Kidney (tissue), 13 donors: ENCODE measurements at regions not wholly inside any gene's neighbourhood (a gene's known extent, or its start where the extent isn't known, plus 50 kb on each side); places are given as distances from the start of the nearest gene placed in this dataset.

Experiments used
- DNase-seq, 5 donors: peaks; one replicate each; pipeline ENCODE4 v3.0.0-alpha.2; 2013 to 2020
- FAIRE-seq: peaks from 2 replicates; lab custom pipeline; 2012; peaks lifted over from hg19 to GRCh38; lab: Jason Lieb, UNC
- H3K27ac ChIP-seq, 2 donors: one replicate each; pipeline ENCODE4 v1.7.0; 2013; ENCODE audit warnings: low read depth in 2 of 2, low read length in 2 of 2, inconsistent platforms in 1 of 2
- H3K27me3 ChIP-seq: one replicate; pipeline ENCODE4 v1.7.1; 2013; ENCODE audit warnings: low read length, inconsistent platforms; ENCODE audit not compliant: control insufficient read depth, insufficient read depth
- H3K36me3 ChIP-seq, 3 donors: one replicate each; pipeline versions ENCODE4 v1.7.0 to v1.7.1; 2013; ENCODE audit warnings: low read length in 3 of 3, control low read depth in 1 of 3, inconsistent platforms in 1 of 3; ENCODE audit not compliant: insufficient read depth in 3 of 3, control insufficient read depth in 2 of 3
- H3K4me1 ChIP-seq, 3 donors: one replicate each; pipeline versions ENCODE4 v1.7.0 to v1.7.1; 2013; ENCODE audit warnings: low read length in 3 of 3, inconsistent platforms in 1 of 3, low read depth in 1 of 3; ENCODE audit not compliant: control insufficient read depth in 2 of 3, insufficient read depth in 2 of 3
- H3K4me3 ChIP-seq, 3 donors: one replicate each; pipeline versions ENCODE4 v1.7.0 to v1.8.1; 2013; ENCODE audit warnings: low read length in 3 of 3, control low read depth in 1 of 3, inconsistent platforms in 1 of 3
- H3K9ac ChIP-seq, 3 donors: one replicate each; pipeline versions ENCODE4 v1.7.0 to v1.7.1; 2013; ENCODE audit warnings: low read length in 3 of 3, control low read depth in 1 of 3, inconsistent platforms in 1 of 3
- H3K9me3 ChIP-seq, 3 donors: one replicate each; pipeline versions ENCODE4 v1.7.0 to v1.7.1; 2013; ENCODE audit warnings: low read length in 3 of 3, control low read depth in 1 of 3, inconsistent platforms in 1 of 3; ENCODE audit not compliant: control insufficient read depth in 2 of 3, insufficient read depth in 1 of 3
- intact Hi-C: fragments of 100-400 bp; cut with DNase I; formaldehyde crosslinking; loops from one replicate; pipeline ENCODE4 v1.11.1; 2022
- TF ChIP-seq, protein P1 (sequence below): IDR thresholded peaks from 3 replicates; pipeline ENCODE4 v1.5.1; 2012; ENCODE audit warnings: mild to moderate bottlenecking, moderate library complexity, borderline replicate concordance; ENCODE audit not compliant: insufficient read depth; ENCODE audit errors: extremely low read depth
- donor health status: control.
- donor health status: control.
- donor health status: control.
- donor health status: control.
- donor health status: control.
- donor health status: DM: yes; HTN: yes; CAD: no.
- donor health status: Normal renal cell carcinoma (clear cell type).

- DNase-seq (no peak), FAIRE-seq (no peak)
- intact Hi-C loops, result no loop called here
- Histone ChIP-seq H3K9ac (no peak overlapping the region), H3K36me3 (no peaks in the 10 kb centered on the region), H3K9me3 (no peaks in the 10 kb centered on the region), H3K4me3 (no peak overlapping the region), H3K27me3 (no peaks in the 10 kb centered on the region), H3K27ac (no peak overlapping the region), H3K4me1 (no peaks in the 10 kb centered on the region)
- TF ChIP-seq, protein P1, sequence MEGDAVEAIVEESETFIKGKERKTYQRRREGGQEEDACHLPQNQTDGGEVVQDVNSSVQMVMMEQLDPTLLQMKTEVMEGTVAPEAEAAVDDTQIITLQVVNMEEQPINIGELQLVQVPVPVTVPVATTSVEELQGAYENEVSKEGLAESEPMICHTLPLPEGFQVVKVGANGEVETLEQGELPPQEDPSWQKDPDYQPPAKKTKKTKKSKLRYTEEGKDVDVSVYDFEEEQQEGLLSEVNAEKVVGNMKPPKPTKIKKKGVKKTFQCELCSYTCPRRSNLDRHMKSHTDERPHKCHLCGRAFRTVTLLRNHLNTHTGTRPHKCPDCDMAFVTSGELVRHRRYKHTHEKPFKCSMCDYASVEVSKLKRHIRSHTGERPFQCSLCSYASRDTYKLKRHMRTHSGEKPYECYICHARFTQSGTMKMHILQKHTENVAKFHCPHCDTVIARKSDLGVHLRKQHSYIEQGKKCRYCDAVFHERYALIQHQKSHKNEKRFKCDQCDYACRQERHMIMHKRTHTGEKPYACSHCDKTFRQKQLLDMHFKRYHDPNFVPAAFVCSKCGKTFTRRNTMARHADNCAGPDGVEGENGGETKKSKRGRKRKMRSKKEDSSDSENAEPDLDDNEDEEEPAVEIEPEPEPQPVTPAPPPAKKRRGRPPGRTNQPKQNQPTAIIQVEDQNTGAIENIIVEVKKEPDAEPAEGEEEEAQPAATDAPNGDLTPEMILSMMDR, result no peak
Measured at GRCh38 chr16:64136314-64136713, 985.5 kb downstream of the CDH11 start.

DNA sequence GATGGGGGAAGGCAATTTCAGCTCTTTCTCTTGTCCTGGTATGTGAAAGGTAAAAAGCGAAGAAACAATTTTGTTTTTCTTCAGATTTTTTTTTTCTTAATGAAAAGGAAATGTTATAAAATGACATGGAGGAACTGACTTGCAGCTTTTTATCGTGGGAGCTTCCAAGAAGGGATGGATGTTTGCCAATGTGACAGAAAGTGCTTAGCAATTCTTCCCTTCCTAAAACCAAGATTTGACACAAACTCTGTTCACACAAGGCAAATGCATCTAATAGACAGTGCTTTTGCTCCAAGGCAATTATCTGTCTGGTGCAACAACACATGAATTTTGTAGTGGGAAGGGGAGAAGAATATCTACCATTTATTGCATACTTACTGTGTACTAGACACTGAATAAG, 988.5 kb downstream of the CDH11 start:
- H3K9ac ChIP-seq, result no peak overlapping the region
- peak in 1 of 5 donors; percentile 19 for DNase-seq
- intact Hi-C loops, result no loop called here
- no peak overlapping the region for H3K4me3 ChIP-seq
- no peak for FAIRE-seq
- H3K27ac ChIP-seq, result no peak overlapping the region
- TF ChIP-seq, protein P1, result no peak
- no peaks in the 10 kb centered on the region for H3K9me3 ChIP-seq
- no peaks in the 10 kb centered on the region for H3K27me3 ChIP-seq
- H3K36me3 ChIP-seq, result no peaks in the 10 kb centered on the region
- no peaks in the 10 kb centered on the region for H3K4me1 ChIP-seq

GRCh38 chr16:64132759-64133361, 989.0 kb downstream of the CDH11 start:
- Histone ChIP-seq H3K4me3 (no peak overlapping the region), H3K4me1 (no peaks in the 10 kb centered on the region), H3K27ac (no peak overlapping the region), H3K36me3 (no peaks in the 10 kb centered on the region), H3K9me3 (no peaks in the 10 kb centered on the region), H3K9ac (no peak overlapping the region), H3K27me3 (no peaks in the 10 kb centered on the region)
- TF ChIP-seq, protein P1, result no peak
- intact Hi-C loops, result no loop called here
- FAIRE-seq, result no peak
- DNase-seq, result no peak

- no peak for FAIRE-seq
- no peak overlapping the region for H3K27ac ChIP-seq
- no peak overlapping the region for H3K4me3 ChIP-seq
- H3K9ac ChIP-seq, result no peak overlapping the region
- H3K4me1 ChIP-seq, result no peaks in the 10 kb centered on the region
- no peaks in the 10 kb centered on the region for H3K36me3 ChIP-seq
- no peak for DNase-seq
- no peaks in the 10 kb centered on the region for H3K27me3 ChIP-seq
- no peaks in the 10 kb centered on the region for H3K9me3 ChIP-seq
- TF ChIP-seq, protein P1, result no peak
- intact Hi-C loops, result no loop called here
Measured at GRCh38 chr16:64132190-64132589, 989.7 kb downstream of the CDH11 start.
